Left kidney (tissue), 1 donor: ENCODE measurements at regions not wholly inside any gene's neighbourhood (a gene's known extent, or its start where the extent isn't known, plus 50 kb on each side); places are given as distances from the start of the nearest gene placed in this dataset.
"Not testable (repeated sequence)": the region's sequence is repeated elsewhere in the genome, so short reads cannot be mapped to it uniquely, and the experiment has no call there.

Source experiments
- DNase-seq: peaks from one replicate; pipeline ENCODE4 v3.0.0-alpha.2; 2013

- DNase-seq: no peak
Observed at GRCh38 chr4:120636120-120636630, 286.4 kb downstream of the PRDM5 start.

DNA sequence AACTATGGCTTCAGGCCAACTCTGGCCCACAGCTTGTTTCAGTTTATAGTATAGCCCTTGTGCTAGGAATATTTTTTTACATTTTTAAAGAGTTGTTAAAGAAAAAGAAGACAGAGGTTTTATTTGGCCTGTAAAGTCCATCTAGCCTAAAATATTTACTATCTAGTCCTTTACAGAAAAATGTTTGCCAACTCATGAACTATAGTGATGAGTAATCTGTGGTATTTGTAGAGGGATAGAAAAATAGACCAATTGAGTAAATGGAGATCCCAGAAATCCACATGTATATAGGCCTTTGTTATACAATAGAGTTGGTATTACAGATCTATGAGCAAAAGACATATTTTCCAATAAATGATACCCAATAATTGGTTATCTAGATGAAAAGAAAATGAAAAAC, 288.7 kb downstream of the PRDM5 start:
- DNase-seq: no peak

GRCh38 chr4:120630427-120630826, 292.1 kb downstream of the PRDM5 start:
- DNase-seq: no peak

DNA sequence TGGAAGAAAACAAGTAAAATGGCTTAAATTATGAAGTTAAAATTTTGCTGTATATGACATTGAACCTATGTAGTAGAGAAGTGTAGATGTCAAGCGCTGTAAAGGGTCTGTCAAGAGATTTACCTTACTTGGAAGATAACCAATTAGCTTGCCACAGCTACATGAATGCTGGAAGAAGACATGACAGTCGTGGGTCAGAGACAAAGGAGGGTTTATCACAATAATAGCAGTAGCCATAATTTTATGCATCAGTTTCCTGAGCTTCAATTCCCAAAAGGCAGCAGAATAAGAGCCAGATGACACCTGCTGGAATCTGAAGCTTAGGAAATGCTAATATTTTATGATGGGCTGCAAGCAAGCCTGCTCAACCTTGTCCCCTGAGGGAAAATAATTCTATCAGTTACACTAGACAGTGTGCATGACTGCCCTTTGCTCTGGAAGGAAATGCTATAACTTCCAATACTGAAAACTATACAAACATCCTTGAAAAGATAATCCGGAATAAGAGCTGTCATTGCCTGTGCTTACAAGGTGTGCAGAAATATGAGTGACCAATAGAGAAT, 292.9 kb downstream of the PRDM5 start:
- DNase-seq: no peak

DNA sequence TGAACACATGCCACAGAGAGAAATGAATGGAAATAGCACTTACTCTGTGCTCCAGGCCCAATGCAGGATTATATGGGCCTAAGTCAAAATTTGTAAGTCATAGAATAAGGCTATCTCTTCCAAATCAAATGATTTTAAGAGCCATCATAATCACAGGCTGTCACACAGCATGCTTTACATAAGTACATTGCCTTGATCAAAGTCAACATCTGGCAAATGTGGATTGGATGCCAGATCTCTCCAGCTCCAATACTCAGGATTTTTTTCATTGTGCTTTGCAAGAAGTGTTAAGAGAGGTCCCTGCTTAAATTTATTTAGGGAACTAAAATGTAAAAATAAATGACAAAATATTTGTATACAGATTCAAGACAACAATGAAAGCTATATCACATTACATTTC, 299.9 kb downstream of the PRDM5 start:
- no peak for DNase-seq

DNA sequence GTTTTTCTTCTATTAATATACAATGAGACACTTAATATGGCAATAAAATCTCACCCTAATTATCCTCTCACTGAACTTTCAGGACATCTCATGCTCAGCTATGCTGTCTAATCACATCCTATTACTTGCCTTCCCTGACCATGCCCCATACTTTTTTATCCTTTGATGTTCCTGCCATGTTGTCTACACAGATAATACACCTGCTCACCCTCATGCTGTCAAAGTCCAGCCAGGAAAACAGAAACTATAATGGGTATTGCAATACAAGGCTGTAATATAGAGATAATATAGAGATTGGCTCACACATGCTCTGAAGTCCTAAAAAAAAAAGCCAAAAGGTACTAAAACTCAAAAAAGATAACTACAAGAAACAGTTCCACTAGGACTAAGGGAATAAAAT, 305.4 kb downstream of the PRDM5 start:
- DNase-seq: no peak

- no peak for DNase-seq
Observed at GRCh38 chr4:120616041-120616440, 306.5 kb downstream of the PRDM5 start.

DNA sequence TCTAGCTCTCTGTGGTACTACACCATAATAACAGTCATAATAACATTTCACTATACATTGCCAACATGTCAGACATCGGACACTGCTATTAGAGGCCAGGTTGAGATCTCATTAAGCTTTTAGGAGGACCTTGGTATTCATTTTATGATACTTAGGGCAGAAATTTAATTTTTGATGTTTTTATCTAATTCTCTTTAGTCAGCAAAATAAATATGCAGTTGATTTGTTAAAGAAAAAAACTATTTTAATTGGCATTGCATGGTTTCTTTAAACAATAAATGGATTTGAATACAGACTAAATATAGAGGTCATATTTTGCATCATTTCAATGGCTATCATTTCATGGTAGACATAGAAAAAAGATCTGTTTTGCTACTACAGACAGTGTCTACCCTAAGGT, 308.7 kb downstream of the PRDM5 start:
- DNase-seq: no peak

DNA sequence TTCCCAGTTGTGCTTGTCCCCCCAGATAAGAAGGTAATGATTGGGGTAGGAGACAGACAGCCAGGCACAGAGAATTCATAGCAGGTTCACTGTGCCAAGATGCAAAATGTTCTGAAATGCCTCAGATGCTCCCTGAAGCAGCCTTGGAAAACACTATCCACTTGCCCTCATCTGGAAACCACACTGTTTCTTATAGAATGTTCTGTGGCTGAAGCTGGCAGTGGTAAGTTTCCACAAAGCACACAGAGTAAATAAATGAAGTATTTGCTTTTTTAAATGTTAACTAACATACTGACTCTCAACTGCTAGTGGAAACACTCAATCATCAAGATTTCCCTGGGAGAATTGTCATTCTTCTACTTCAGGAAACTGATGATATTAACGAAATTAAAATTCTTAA, 311.4 kb downstream of the PRDM5 start:
- no peak for DNase-seq

DNA sequence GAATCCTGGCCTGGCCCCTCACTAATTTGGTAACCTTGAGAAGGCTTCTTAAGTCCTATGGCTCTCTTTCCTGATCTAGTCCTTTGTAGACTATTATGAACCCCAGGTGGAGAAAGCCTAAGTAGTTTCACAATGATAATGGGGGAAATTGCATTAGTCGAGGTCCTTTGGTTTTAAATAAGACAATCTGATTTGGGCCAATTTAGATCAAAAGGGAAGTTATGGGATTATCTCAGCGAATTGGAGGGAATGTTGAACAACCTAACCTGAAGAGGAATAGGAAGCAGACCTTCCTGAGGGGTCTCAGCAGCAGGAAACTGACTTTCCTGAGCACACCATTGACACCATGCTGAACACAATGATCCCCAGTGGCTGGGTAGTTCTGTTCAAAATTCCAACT, 331.5 kb downstream of the PRDM5 start:
- DNase-seq: no peak

DNA sequence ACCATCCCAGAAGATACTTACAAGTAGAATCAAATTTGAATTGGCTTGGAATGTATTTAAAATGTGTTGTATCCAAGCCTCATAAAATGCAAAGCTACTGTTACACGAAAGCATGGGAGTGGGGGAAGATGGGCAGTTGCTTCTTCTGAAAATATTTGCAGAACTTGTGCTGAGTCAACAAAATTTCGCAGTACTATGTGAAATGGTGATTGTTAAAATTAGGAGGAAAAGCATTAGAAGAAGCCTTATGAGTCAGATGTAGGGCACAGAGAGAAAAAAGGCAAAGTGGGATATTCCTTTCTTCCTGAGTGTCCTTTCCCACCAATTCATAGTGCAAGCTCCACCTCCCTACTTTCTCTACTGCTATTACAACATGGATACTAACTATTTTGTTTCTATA, 332.7 kb downstream of the PRDM5 start:
- DNase-seq: no peak

- peak; percentile 24 for DNase-seq
Observed at GRCh38 chr4:120568731-120569130, 353.8 kb downstream of the PRDM5 start.

- DNase-seq: no peak
Observed at GRCh38 chr4:120561648-120562047, 360.9 kb downstream of the PRDM5 start.

DNA sequence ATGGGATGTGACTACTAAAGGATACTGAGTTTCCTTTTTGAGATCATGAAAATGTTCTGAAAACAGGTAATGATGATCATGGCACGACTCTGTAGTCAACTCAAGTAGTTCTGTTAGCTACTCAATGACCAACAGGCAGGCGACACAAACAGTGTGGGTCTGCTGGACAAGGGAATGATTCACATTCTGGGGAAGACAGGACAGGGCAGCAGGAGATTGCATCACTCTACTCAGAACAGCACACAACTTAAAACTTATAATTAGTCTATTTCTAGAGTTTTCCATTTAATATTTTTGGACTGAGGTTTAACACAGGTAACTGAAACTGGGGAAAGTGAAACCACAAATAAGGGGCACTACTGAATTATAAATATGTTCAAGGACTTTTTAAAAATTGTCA, 365.2 kb downstream of the PRDM5 start:
- no peak for DNase-seq

- DNase-seq: no peak
Observed at GRCh38 chr4:120555058-120555457, 367.5 kb downstream of the PRDM5 start.

DNA sequence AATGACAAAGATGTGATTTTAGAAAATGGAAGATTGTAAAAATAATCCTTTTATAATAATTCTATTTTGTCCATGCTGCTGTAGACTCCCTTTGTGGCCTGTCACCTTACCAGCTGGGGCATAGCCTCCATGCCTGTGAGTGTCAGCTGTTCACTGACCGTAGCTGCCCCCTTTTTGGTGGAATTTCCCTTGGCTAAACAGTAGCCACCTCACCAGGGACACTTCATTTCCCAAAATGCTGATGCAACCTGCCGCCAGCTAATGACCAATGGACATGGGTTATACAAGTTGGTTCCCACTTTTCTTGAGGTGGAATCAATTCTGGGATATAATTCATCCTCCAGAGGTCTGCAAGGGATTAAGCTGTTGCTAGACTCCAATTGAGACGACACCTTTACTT, 368.4 kb downstream of the PRDM5 start:
- DNase-seq: no peak

DNA sequence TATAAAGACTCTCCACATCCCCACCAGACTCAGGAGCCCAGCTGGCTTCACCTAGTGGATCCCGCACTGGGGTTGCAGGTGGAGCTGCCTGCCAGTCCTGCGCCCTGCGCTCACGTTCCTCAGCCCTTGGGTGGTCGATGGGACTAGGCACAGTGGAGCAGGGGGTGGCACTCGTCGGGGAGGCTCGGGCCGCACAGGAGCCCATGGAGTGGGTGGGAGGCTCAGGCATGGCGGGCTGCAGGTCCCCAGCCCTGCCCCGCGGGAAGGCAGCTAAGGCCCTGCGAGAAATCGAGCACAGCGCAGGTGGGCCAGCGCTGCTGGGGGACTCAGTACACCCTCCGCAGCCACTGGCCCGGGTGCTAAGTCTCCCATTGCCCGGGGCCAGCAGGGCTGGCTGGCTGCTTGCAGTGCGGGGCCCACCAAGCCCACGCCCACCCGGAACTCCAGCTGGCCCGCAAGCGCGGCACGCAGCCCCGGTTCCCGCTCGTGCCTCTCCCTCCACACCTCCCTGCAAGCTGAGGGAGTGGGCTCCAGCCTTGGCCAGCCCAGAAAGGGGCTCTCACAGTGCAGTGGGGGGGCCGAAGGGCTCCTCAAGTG, 371.8 kb downstream of the PRDM5 start:
- not testable (repeated sequence) for DNase-seq

DNA sequence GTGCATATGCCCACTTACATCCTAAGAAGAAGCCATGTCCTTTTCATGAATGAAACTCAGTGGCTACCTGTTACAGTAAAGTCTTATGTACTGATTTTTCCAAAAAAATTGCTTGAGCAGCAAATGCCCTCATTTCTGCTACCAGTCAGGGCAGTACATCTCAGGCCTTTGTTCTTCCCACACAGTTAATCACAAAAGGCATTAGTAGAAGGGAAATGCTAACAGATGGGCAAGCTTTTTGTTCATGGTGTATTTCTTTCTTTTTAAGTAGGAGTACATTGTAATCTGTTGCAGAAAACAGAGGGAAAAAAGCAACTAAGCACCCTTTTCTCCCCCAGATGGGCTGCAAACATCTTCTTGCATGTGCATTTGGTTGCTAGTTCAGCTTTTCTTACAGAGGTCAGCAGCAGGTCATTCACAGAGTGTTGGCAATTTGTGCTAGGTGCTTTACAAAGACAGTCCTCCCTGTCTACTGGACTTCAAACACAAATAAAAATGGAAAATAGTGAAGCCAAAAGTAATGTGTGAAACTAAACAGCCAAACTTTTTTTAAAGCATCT, 373.4 kb downstream of the PRDM5 start:
- no peak for DNase-seq

- no peak for DNase-seq
Observed at GRCh38 chr4:120545391-120545790, 377.1 kb downstream of the PRDM5 start.

GRCh38 chr4:120544838-120545237, 377.7 kb downstream of the PRDM5 start:
- no peak for DNase-seq

- no peak for DNase-seq
Observed at GRCh38 chr4:120540625-120541024, 381.9 kb downstream of the PRDM5 start.

- no peak for DNase-seq
Observed at GRCh38 chr4:120536884-120537283, 385.6 kb downstream of the PRDM5 start.

GRCh38 chr4:120528428-120528827, 394.1 kb downstream of the PRDM5 start:
- no peak for DNase-seq

GRCh38 chr4:120526033-120526432, 396.5 kb downstream of the PRDM5 start:
- DNase-seq: no peak
